GM18861 (cell line): ENCODE measurements at regions not wholly inside any gene's neighbourhood (a gene's known extent, or its start where the extent isn't known, plus 50 kb on each side); places are given as distances from the start of the nearest gene placed in this dataset.

ENCODE experiments used
- ATAC-seq: cut with Tn5 transposase; IDR thresholded peaks from one replicate; pipeline ENCODE4 v1.9.1; 2021; ENCODE audit not compliant: unreplicated experiment

DNA sequence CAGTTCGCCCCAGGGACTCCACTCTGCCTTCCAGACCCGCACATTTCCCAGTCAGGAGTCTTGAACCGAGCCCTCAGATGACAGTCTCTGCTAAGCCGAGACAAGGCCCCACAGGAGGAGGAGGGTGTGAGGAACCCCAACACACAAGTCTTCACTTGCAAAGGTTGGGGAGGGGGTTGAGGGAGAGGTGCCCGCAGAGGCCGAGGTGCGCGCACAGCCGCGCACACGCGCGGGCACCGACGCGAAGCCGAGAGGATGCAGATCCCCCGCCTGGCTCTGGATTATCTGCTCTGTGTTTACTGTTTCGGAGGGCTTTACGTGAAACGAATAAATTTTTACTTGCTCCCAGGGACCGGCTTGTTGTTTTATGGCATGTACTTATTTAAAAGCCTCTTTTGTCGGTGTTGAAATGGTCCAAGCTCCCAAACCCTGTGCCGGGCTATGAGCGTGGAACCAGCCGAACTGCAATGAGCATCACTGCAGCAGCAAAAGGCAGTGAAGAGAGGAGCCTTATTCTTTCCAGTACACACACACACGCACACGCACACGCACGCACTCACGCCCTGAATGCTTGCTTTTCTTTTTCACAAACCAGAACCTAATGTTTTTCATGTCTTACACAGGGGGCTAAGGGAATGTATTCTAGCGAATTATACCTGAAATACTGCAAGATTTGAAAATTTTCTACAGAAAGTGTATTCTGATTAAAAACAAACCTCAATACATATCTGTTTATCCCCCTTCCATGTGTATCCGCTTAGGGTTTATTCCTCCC lies 297.7 kb downstream of the PARP8 start:
- ATAC-seq: no peak

DNA sequence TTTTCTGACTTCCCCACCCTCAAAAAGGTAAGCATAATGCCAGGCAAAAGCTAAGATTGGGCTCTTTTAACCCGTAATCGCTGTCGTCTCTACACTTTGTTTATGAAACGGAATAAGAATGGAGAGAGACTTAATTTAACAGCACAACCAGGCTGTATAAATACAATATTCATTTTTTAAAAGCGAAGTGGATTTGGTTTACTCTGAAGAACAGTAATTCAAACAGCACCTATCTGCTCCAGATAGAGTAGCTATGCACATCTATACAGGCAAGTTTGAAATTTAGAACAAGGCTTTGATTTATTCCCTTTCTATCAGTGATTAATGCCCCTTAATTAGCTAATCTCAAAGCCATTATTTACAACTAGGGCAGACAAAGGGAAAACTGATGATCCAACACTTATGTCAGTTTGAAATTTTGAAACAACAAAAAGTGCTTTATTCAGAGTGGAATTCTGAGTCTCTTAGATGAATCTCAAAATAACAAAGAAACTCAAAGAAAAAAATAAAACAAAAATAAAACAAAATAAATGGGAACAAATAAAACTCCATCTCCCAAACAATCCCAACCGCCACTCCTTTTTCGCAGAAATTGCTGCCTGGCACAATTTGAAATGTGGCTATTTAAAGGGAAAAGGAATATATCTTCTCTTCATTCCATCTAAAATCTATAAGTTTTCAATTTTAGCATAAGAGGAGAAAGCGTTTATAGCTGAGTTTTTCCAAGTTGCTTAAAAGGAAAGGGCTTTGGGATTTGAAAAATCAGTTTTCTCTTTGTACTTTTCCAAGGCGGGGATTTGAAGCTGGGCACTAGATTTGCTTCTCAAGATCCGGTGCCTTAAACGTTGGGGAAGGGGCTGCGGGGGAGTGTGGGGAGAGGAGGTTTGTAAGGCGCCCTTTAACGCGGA lies 298.6 kb downstream of the PARP8 start:
- ATAC-seq: no peak

DNA sequence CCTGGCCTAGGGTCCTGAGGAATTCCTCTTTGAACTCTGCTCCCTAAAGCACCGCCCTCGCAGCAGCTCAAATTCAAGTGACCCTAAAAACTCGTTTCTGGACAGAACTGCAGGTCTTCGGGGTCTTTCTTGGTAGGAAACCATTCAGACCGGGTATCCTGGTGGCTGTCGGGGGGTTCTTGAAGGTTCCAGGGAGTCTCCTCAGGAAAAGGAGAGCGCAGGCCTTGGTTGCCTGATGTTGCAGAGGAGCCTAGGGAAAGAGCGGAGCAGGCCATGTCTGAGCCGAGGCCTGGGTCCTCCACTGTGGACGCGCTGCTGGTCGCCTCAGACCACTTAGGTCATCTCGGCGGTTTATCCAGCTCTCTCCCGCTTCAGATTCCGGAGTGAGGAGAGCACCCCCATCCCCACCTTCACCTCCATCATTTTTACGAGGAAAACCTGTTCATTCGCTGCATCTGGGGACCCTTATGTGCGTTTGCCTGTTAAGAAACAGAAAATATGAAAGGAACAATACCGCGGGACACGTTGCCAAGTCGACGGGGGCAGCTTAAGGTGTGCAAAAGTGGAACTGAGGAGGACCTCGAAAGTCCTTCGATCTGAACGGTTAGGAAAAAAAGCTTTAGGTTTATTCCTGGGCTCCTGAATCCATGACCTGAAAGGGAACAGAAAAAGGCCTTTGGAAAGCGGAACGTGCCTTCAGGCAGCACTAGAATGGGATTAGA lies 299.4 kb downstream of the PARP8 start:
- no peak for ATAC-seq

DNA sequence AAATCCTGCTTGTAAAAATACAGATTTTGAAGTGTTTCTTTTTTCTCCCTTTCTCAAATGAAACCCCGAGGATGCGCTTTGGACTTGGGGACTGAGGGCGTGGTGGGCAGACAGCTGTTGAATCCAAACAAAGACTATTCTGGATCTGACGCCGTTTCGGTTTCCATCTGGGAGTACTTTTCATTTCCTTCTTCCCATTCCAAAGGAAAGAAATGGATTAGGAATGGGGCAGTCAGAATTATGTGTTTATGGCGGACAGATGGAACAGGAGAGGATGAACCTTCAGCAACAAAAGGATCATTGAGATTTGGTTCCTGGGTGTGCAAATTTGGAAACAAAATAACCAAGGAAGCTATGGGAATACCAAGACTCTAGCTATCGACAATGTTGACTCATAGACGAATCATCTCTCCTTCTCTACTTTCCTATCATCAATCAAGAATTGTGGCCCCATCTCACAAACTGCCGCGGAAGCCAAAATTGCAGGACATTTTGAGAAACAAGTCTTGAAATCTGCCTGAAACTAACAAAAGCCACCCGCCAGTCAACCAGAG lies 300.6 kb downstream of the PARP8 start:
- ATAC-seq: no peak

DNA sequence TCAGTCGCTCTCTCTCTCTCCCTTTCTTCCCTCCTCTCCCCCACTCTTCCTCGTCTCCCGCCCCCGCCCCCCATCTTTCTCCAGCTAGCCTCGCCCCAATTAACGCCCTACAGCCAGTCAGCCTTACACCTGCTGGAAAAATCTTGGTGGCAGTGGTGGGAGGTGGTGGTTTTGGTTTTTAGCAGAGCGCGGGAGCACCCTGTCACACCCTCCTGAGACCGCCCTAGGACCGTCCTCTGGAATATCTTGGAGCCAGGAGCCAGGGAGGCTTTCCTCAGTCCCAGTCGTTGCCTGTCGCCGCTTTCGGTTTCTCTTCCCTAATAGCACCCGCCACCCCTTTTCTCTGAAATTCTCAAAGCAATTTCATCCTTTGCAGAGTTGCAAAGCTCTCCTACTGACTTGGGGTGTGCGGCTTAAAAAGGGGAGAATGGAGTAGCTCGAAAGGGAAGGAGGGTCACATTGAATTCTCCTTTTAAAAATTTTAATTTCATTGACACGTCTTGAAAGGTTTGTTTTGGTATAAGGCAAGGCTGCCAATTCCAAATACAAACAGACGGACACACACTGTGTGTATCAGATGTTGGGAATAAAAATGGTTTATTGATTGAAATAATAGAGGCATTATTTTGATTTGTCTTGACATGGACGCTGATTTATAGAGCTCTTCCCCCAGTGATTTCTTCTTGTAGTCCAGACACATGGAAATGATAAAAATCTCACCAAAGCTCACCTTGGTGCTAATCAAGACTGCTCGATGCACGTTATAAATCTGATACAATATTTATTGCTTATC lies 301.3 kb downstream of the PARP8 start:
- no peak for ATAC-seq

DNA sequence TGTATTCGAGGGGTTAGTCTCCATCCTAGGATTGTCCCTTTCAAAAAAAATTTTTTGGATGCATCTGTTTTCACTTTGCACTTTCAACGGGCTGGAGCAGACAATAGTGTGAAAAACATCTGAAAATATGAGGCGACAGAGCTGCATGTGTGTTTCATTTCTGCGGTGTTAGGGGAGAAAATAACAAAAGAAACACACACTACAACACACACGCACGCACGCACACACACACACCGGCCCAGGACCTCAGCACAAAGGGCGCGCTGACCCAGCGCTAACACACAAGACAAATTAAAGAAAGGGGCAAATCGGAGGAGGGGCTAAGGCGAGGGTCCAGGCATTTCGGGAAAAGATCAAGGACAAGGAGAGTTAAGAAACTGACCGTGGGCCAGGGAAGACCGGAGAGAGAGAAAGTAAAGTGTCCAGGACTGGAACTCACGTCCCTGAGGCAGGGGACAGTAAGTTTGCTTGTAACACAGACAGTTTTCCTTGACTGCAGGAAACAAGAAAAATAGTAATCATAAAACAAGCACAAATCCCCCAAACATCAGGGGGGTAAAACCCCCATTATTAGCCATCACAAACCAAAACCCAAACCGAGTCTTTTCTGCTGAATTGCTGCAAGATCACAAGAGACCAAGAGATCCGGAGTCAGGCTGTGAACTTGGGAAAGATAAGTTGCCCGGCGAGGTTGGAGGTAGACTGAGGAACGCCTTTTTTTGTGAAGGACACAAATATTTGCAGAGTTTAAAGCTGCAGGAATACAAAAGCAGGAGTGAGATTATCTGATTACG lies 302.1 kb downstream of the PARP8 start:
- ATAC-seq: no peak

DNA sequence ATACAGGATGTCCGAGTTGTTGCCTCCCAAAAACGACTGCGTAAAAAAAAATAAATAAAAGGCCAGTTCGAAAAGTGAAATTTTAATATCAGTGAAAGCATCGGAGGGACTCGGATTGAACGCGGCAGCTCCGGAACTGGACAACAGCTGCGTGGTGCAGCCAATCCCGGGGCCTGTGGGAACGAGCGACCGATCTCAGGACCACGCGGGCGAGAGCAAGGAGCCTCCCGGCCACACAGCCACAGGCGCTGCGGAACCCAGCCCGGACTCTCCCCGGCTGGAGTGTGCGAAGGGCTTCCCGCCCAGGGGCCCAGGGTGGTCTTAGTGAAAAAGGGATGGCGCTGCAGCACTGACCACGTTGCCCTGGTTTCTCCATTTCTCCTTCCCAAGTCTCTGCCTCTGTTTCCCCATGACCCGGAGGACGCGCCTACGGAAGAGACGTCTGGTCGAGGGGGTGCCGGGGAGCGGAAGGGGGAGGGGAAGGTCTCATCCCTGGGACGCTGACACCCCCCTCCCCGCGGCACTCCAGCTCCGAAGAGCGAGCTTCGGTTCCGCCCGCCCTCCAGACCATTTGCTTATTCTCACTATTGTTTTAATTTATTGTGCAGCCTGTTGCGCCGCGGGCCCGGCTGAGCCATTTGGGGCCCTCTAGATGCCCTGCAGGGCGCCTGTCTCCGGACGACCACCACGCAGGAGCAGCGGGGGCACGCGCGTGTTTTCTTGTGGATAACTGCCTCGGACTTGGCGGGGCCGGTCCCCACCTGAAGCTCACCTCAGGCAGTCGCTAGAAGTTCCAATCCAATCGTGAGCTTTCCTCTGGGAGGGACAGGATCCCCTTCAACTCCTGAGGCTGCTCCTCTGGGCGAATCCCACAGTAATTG lies 303.0 kb downstream of the PARP8 start:
- ATAC-seq: no peak

DNA sequence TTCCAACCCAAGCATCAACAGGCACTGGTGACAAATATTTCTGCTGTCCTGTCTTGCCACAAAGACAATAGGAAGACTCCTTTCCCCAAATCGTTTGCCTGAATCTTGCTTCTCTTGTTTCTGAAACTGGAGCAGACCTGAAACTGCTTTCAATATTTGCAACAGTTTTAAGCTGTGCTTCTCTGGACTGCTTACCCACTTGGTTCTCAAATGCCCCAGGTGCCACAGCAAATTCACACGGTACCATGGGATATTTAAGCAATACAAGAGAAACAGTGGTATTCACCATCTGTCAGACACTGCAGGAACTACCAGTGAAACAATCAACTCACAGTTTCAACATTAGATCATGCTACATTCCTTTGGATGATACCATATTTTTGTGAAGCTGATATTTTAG lies 309.4 kb downstream of the PARP8 start:
- no peak for ATAC-seq

DNA sequence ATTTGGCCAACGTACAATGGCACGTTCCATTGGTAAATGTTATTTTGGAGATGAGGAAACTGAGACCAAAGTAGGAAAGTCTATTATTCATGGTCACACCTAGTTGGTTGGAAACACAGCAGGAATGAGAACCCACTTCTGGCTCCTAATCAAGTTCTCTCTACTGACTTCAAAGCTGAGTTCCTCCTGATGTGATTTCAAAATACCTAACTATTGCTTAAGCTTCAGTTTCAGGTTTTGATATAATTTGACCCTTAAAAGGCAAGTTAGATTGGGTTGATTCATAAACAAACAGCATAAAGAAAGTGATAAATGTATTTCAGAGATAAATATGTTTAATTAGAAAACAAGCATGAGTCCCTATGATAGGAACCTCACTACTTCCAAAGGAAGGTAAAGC lies 312.5 kb downstream of the PARP8 start:
- no peak for ATAC-seq

DNA sequence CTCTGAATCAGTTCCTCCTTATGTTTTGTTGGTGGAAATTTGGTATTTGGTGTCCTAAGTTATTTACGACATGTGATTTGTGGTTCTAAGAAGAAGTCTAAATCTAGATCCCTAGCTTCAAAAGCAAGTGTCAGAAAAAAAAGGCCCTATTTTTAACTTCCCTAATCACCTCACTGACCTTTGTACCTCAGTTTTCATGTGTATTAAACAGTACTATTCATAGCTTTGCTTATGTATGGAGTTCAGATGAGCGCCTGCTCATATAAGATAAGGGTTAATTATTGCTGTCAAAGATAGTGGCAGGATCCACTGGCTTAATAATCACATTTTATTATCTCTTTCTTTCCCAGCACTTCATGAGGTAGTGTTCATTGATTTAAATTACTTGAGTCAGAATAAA lies 318.2 kb downstream of the PARP8 start:
- no peak for ATAC-seq

DNA sequence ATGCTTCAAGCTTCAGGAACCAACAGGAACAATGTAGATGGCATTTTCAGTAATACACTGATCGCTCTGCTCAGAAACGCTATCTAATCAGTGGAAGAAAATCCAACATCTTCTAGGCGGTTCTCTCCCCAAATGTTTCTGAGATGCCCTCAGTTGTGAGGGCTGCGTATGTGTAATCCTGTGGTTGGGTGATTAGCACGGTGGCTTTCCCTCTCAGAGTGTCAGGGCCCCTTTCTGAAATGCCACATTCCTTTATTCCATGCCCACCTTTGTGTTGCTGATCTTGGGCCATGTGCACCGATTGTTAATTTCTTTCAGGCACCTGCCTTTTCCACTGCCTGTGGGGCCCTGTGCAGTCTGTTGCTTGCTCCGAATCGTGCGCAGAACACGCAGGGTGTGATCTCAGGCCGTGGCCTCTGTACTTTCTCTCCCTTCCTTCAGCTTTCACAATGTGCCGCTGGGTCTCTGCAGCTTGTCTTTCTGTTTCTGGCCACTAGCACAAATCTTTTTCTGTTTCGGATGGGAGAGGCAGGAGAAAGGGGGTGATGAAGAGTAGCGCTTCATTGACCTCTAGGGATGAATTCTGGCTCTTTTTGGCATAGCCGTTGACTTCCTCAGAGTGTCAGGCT lies 324.0 kb downstream of the PARP8 start:
- ATAC-seq: no peak

DNA sequence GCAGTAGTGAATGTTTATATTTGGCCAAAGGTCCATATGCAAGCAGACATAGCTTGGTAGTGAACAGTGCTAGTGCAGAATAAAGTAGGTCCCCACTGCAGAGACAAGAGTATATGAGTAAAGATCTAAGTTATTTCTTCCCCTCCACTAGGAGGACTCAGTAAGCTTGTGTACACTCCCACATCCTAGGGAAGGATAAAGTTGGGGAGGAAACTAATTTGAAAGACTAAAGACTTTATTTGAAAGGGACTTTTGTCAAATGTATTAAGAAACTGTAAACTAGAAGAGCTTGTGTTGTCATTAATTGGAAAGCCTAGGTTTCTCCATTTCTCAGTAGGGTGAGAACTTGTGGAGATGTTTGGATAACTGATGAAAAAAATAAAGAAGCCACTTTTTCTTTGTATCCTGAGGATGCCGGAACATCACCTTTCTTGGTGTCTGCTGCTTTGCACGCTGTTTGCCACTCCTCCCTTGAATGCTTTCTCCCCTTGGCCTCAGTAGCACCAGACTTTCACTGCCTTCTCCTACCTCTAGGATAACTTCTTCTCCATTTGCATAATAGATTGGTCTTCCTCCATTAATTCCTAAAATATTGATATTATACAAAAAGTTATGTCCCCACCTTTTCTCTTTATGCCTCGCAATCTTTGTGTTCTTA lies 329.0 kb downstream of the PARP8 start:
- no peak for ATAC-seq

DNA sequence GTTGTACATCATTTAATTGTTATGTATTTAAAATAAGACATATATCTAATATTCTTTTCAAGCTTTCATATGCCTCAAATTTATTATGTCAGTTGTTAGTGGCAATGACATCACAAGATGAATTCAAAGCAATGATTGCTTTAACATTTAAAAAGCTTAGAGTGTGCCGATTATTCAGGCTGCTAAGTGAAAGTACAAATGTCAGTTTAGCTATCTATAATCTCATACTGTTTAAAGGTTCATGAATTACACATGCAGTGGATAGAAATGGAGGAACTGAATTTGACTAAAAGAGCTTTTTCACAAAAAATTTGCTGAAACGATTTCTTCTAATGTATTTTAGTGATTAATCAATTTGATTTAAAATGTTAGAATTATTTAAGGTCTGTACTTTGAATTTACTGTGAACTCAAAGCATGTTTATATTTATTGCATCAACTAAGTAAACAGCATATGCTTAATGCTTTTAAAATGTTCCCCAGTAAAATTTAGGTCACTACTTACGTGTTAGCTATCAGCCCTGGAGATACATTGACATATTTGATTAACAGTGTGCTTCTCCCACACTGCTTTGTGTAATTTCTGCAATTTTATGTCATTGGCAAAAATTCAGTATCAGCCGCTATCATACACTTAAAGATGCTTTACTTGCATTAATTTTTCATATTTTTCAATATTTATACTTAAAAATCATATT lies 334.9 kb downstream of the PARP8 start:
- ATAC-seq: no peak

DNA sequence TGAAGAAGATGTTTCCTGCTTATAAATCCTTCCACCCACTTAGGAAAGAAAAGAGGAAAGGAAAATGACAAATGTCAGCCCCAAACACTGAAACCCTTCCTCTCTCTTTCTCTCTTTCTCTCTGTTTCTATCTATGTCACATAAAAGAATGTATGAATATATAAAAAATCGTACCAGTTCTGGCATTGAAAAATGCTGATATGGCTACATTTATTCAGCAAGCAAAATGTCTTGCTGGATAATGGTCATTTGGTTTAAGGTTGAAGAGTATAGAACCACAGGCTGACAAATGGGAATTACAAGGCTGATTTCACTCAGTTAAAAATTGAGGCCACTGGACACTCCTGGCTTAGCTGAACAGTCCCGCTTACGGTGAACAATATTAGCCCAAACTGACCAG lies 335.9 kb downstream of the PARP8 start:
- ATAC-seq: no peak

DNA sequence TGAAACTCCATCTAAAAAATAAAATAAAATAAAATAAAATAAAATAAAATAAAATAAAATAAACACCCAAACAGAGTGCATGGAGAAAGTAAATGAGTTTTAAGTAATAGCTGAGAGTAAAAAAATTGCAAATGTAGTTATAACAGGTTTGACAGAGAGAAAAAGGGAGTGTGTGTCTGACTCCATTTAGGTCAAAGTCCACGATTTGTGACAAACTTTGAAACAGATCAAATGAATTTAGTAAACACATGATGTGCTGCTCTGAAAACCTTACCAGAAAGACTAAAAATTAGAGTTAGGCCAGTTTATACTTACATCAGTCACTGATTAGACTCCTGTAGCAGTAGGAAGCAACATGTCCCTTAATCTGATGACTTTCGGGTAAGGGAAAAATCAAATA lies 346.6 kb downstream of the PARP8 start:
- no peak for ATAC-seq

DNA sequence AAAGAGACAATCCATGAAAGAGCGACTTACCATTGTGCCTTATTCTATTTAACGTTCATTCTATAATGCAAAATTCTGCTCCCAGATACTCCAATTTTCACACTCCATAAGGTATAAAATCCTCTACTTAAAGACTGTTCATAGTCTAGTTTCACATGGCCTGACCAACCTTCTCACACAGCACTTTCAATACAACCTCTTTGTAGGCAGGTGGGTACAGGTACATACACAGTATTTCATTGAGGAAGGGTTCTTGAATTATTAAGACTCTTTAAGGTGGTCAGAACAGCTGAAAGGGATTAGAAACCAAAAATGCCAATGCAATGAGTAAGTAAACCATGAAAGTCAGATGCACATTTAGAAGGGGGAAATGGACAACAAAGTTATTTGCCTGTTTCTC lies 352.0 kb downstream of the PARP8 start:
- no peak for ATAC-seq

DNA sequence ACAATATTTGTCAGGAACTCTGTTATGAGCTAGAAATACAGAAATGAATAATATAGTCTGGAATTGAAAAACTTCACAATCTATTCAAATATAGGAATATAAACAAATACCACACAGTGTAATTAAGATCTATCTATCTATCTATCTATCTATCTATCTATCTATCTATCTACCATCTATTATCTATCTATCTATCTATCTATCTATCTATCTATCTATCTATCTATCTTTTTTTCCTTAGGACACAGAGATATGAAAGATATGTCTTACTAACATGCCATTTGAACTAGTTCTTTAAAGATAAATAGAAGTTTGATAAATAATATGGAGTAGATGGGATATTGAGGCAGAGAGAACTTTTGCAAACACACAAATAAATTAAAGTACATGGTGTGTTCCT lies 357.8 kb downstream of the PARP8 start:
- no peak for ATAC-seq
